ENCODE measurements at regions not wholly inside any gene's neighbourhood (a gene's known extent, or its start where the extent isn't known, plus 50 kb on each side); places are given as distances from the start of the nearest gene placed in this dataset.

- TF ChIP-seq CTCF (IDR thresholded peaks at IDR 0.05; ENCODE audit: insufficient read depth, low read length) (no peak), REST (IDR thresholded peaks at IDR 0.05; ENCODE audit: insufficient replicate concordance, low read depth) (no peak), SPI1 (IDR thresholded peaks at IDR 0.05; ENCODE audit: borderline replicate concordance, low read depth) (no peak)
Observed at GRCh38 chr10:130746311-130746710, 565.2 kb downstream of the TCERG1L start.
